C4-2B (cell line): ENCODE measurements at regions not wholly inside any gene's neighbourhood (a gene's known extent, or its start where the extent isn't known, plus 50 kb on each side); places are given as distances from the start of the nearest gene placed in this dataset.

Experiments
- H3K27ac ChIP-seq: fragments of 450-650 bp; 2 replicates; pipeline ENCODE4 v1.5.1; 2017
- CTCF ChIP-seq: fragments of 450-650 bp; conservative IDR thresholded peaks from 2 replicates; pipeline ENCODE4 v1.5.1; 2017; ENCODE audit warnings: mild to moderate bottlenecking
- ZFX ChIP-seq: fragments of 450-650 bp; IDR thresholded peaks from 2 replicates; pipeline ENCODE4 v1.6.1; 2017

GRCh38 chr6:156487877-156488276 is 289.3 kb upstream of the ARID1B start:
- no peak for TF ChIP-seq ZFX
- TF ChIP-seq CTCF: no peak
- H3K27ac ChIP-seq: no peak overlapping the region

GRCh38 chr6:156485150-156485549 is 292.0 kb upstream of the ARID1B start:
- TF ChIP-seq ZFX: no peak
- no peak for TF ChIP-seq CTCF
- H3K27ac ChIP-seq: no peak overlapping the region

- TF ChIP-seq CTCF (no peak), ZFX (no peak)
Observed at GRCh38 chr6:156474507-156475120, 302.6 kb upstream of the ARID1B start.

GRCh38 chr6:156471000-156471399 is 306.2 kb upstream of the ARID1B start:
- H3K27ac ChIP-seq: no peak overlapping the region
- no peak for TF ChIP-seq CTCF
- TF ChIP-seq ZFX: no peak

More at GRCh38 chr6:156474507-156475120, 302.6 kb upstream of the ARID1B start:
- H3K27ac ChIP-seq: no peak overlapping the region

GRCh38 chr6:156464100-156464878 is 312.9 kb upstream of the ARID1B start:
- no peak for TF ChIP-seq ZFX
- no peak for TF ChIP-seq CTCF
- no peak overlapping the region for H3K27ac ChIP-seq

- TF ChIP-seq CTCF (no peak), ZFX (no peak)
Observed at GRCh38 chr6:156461647-156462046, 315.5 kb upstream of the ARID1B start.

GRCh38 chr6:156457601-156458000 is 319.6 kb upstream of the ARID1B start:
- TF ChIP-seq ZFX (no peak), CTCF (no peak)

More at GRCh38 chr6:156461647-156462046, 315.5 kb upstream of the ARID1B start:
- H3K27ac ChIP-seq: no peak overlapping the region

More at GRCh38 chr6:156457601-156458000, 319.6 kb upstream of the ARID1B start:
- H3K27ac ChIP-seq: no peak overlapping the region
